K562 (cell line): ENCODE measurements at regions not wholly inside any gene's neighbourhood (a gene's known extent, or its start where the extent isn't known, plus 50 kb on each side); places are given as distances from the start of the nearest gene placed in this dataset.

Source experiments
- ATAC-seq: fragments of 200-7000 bp; cut with Tn5 transposase; 3 replicates; pipeline ENCODE4 v1.9.1; 2020; ENCODE audit warnings: moderate library complexity
- BruUV-seq: library from RNA; stranded (reverse); fragments of 400-500 nt; replicated peaks from 2 replicates; lab custom pipeline; 2021; lab: Mats Ljungman, UMichigan
- CTCF ChIA-PET: fragments of 300-600 bp; formaldehyde crosslinking; extraction: SDS; loops from one replicate; lab custom pipeline; 2021; ENCODE audit warnings: low intra/inter-chr PET ratio; lab: Yijun Ruan, JAX
- POLR2A ChIA-PET: fragments of 300-600, 350-650 bp; sonication (Branson Sonifier 250); formaldehyde crosslinking; extraction: SDS; loops from one replicate; lab custom pipeline; 2021; ENCODE audit warnings: antibody characterized with exemption, inconsistent platforms; lab: Yijun Ruan, JAX
- DNase-seq, 4 experiments: peaks; one replicate each; pipeline versions ENCODE4 v3.0.0 to v3.0.0-alpha.2; 2011 to 2018; ENCODE audit warnings: low spot score in 3 of 4, mixed read lengths in 3 of 4; ENCODE audit errors: extremely low read depth in 1 of 4
- FAIRE-seq: peaks from 2 replicates; lab custom pipeline; 2011; peaks lifted over from hg19 to GRCh38; lab: Jason Lieb, UNC
- H2AFZ ChIP-seq: 2 replicates; pipeline ENCODE4 v1.6.0; 2011; ENCODE audit warnings: low read depth, low read length, control low read depth, inconsistent platforms
- H3K27ac ChIP-seq: fragments of 200-600 bp; 3 replicates; pipeline ENCODE4 v1.8.0; 2011; ENCODE audit warnings: low read depth, mild to moderate bottlenecking, control low read depth, inconsistent platforms, low read length, moderate library complexity, mixed read lengths; ENCODE audit errors: extremely low read depth
- H3K27me3 ChIP-seq, 2 experiments: fragments of 300-600 bp in 1 of 2; 2 replicates in 1 of 2; 3 replicates in 1 of 2; pipeline versions ENCODE4 v1.6.0 to v1.8.0; 2011; ENCODE audit warnings: inconsistent platforms in 2 of 2, low read length in 2 of 2, mild to moderate bottlenecking in 1 of 2, mixed read lengths in 1 of 2, moderate library complexity in 1 of 2; ENCODE audit not compliant: control insufficient read depth in 2 of 2, insufficient read depth in 2 of 2
- H3K36me3 ChIP-seq: fragments of 300-600 bp; 3 replicates; pipeline ENCODE4 v1.8.0; 2011; ENCODE audit warnings: mild to moderate bottlenecking, low read length, inconsistent platforms; ENCODE audit not compliant: control insufficient read depth, insufficient read depth
- H3K4me1 ChIP-seq, 2 experiments: fragments of 200-600 bp in 1 of 2; replicated peaks in 1 of 2; 2 replicates in 1 of 2; 3 replicates in 1 of 2; pipeline versions ENCODE4 v1.5.1 to v1.8.0; 2011; ENCODE audit warnings: inconsistent platforms in 2 of 2, low read length in 2 of 2, mild to moderate bottlenecking in 1 of 2, mixed read lengths in 1 of 2, moderate library complexity in 1 of 2; ENCODE audit not compliant: control insufficient read depth in 2 of 2, insufficient read depth in 2 of 2
- H3K4me2 ChIP-seq: 2 replicates; pipeline ENCODE4 v1.6.1; 2011; ENCODE audit warnings: low read length, control low read depth, inconsistent platforms, mixed read lengths; ENCODE audit not compliant: insufficient read depth
- H3K4me3 ChIP-seq: fragments of 200-600 bp; sonication (generic), shearing (Covaris generic); 2 replicates; pipeline ENCODE4 v1.5.1; 2016; ENCODE audit warnings: control low read depth, inconsistent platforms
- H3K79me2 ChIP-seq: fragments of 200-600 bp; 3 replicates; pipeline ENCODE4 v1.8.0; 2011; ENCODE audit warnings: low read length, inconsistent platforms; ENCODE audit not compliant: control insufficient read depth, insufficient read depth
- H3K9ac ChIP-seq, 2 experiments: 2 replicates each; pipeline versions ENCODE4 v1.6.0 to v1.6.1; 2011; ENCODE audit warnings: low read depth in 2 of 2, low read length in 2 of 2, control low read depth in 1 of 2, inconsistent platforms in 1 of 2, mild to moderate bottlenecking in 1 of 2, mixed read lengths in 1 of 2; ENCODE audit not compliant: insufficient read depth in 1 of 2
- H3K9me1 ChIP-seq: one replicate; pipeline ENCODE4 v1.6.0; 2011; ENCODE audit warnings: inconsistent platforms, mild to moderate bottlenecking, low read length, moderate library complexity; ENCODE audit not compliant: control insufficient read depth, insufficient read depth
- H3K9me3 ChIP-seq: replicated peaks from 2 replicates; pipeline ENCODE4 v1.5.1; 2011; ENCODE audit warnings: low read depth, low read length, inconsistent platforms; ENCODE audit not compliant: control insufficient read depth, insufficient read depth
- H4K20me1 ChIP-seq: replicated peaks from 2 replicates; pipeline ENCODE4 v1.6.1; 2011; ENCODE audit warnings: low read length, inconsistent platforms, mixed read lengths; ENCODE audit not compliant: control insufficient read depth, insufficient read depth
- ATF1 ChIP-seq, 2 experiments: fragments of 450-650 bp in 1 of 2; IDR thresholded peaks; 2 replicates each; pipeline ENCODE4 v1.6.1; 2016; ENCODE audit warnings: missing compliant biosample characterization in 1 of 2, missing genetic modification characterization in 1 of 2
- ATF3 ChIP-seq, 2 experiments: fragments of 450-650 bp in 1 of 2; sonication (generic) in 1 of 2; formaldehyde crosslinking in 1 of 2; IDR thresholded peaks in 1 of 2; conservative IDR thresholded peaks in 1 of 2; 2 replicates each; pipeline versions ENCODE4 v1.6.1 to v1.8.1; 2016 to 2023; ENCODE audit warnings: mild to moderate bottlenecking in 2 of 2, moderate library complexity in 2 of 2, inconsistent platforms in 1 of 2, missing genetic modification reagents in 1 of 2
- ATF7 ChIP-seq: fragments of 450-650 bp; IDR thresholded peaks from 2 replicates; pipeline ENCODE4 v1.7.1; 2014; ENCODE audit warnings: mild to moderate bottlenecking, moderate library complexity
- CHD2 ChIP-seq: IDR thresholded peaks from 2 replicates; pipeline ENCODE4 v1.6.1; 2011; ENCODE audit warnings: low read depth, low read length
- FIP1L1 ChIP-seq: fragments of 200-400 bp; formaldehyde crosslinking; IDR thresholded peaks from 2 replicates; pipeline ENCODE4 v1.6.1; 2018; ENCODE audit warnings: mild to moderate bottlenecking, low read depth, low read length; ENCODE audit not compliant: poor library complexity, severe bottlenecking
- GMEB1 ChIP-seq: fragments of 250-450 bp; sonication (Bioruptor Pico); IDR thresholded peaks from 2 replicates; pipeline ENCODE4 v1.4.0; 2020; ENCODE audit warnings: mild to moderate bottlenecking
- HNRNPLL ChIP-seq: fragments of 200-400 bp; formaldehyde crosslinking; IDR thresholded peaks from 2 replicates; pipeline ENCODE4 v1.6.1; 2017; ENCODE audit warnings: low read length, low read depth, mild to moderate bottlenecking; ENCODE audit not compliant: poor library complexity, severe bottlenecking
- JUND ChIP-seq, 2 experiments: IDR thresholded peaks; 2 replicates in 1 of 2; 3 replicates in 1 of 2; pipeline ENCODE4 v1.6.1; 2011; ENCODE audit warnings: borderline replicate concordance in 2 of 2, low read depth in 2 of 2, low read length in 2 of 2, improper control_type of control experiment in 1 of 2, missing biosample characterization in 1 of 2, missing genetic modification characterization in 1 of 2, missing genetic modification reagents in 1 of 2
- LARP7 ChIP-seq: fragments of 450-650 bp; IDR thresholded peaks from 2 replicates; pipeline ENCODE4 v1.6.1; 2016
- LCOR ChIP-seq: sonication (generic); formaldehyde crosslinking; IDR thresholded peaks from 2 replicates; pipeline ENCODE4 v1.8.0; 2022; ENCODE audit warnings: mild to moderate bottlenecking, missing genetic modification reagents
- ZC3H11A ChIP-seq: IDR thresholded peaks from 2 replicates; pipeline ENCODE4 v1.6.1; 2012; ENCODE audit warnings: low read depth, low read length, improper control_type of control experiment
- ZNF551 ChIP-seq: fragments of 250-450 bp; sonication (Bioruptor Pico); IDR thresholded peaks from 2 replicates; pipeline ENCODE4 v1.5.0; 2021; ENCODE audit warnings: mild to moderate bottlenecking, moderate library complexity
- WGBS: fragments of 100-300 bp; shearing (Covaris generic); methylation state at CpG from one replicate; pipeline ENCODE4 v1.1.6; 2016; ENCODE audit warnings: low coverage, mixed read lengths; ENCODE audit not compliant: insufficient coverage; ENCODE audit errors: missing lambda C conversion rate; 5-methylcytosine and 5-hydroxymethylcytosine counted together
- in situ Hi-C: fragments of 300-500 bp; cut with MboI; formaldehyde crosslinking; loops from 4 replicates; pipeline ENCODE4 v1.15.0; 2018; ENCODE audit warnings: inconsistent platforms, mixed read lengths
- intact Hi-C: fragments of 100-400 bp; cut with micrococcal nuclease; formaldehyde crosslinking; loops from 2 replicates; pipeline ENCODE4 v1.14.2; 2022

DNA sequence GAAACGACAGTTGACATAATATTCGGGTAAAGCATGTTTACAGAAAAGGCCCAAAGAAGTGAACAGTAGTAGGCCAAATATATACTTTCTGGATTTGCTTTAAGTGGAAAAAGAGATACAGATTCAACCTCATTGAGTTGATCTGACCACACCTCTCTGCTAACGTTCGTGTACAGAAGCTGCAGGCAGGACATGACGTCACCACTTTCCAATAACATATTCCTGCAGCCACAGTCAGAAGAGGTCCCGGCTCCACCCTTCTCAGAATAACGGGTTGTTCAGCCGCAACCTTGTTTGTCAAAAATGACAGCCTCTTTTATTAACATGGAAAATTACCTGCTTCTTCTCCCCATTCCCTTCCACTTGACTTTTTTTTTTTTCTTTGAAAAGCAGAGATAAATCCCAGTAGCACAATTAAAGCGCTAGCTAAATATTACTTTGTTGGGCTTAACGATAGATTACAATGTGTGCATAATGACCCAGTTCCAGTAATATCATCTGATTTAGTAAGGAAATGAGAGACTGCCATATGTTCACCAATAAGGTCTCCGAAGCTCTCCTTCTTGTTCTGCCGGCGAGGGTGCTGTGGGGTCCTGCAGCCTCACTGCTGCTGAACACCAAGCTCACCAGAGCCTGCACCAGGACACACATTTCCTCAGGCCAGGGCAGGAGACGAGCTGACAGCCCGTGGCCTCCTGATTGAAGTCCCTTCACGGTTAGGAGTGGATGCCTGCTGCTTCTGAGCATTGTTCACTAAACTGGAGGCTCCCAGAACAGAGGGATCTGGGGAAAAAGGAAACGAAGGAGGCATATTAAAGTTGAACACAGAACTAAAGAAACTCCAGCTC is 451.0 kb upstream of the SALL3 start:
- H3K4me1 ChIP-seq: 0 out of 5 replicates have a peak, but pooled peaks cover 0 to 3% of the 10 kb centered on the region in 2 experiments
- intact Hi-C loops: no loop called here
- H3K4me2 ChIP-seq: no peak overlapping the region
- no TSS peak for BruUV-seq
- no peak overlapping the region for H3K4me3 ChIP-seq
- TF ChIP-seq ATF3 (IDR thresholded peaks at IDR 0.05) (peak; percentile 81), ATF3 (CRISPR knock-in tag; conservative IDR thresholded peaks at IDR 0.05) (no peak), JUND (IDR thresholded peaks at IDR 0.05; ENCODE audit: borderline replicate concordance, low read depth, low read length) (peak; percentile 53; the same call in 1 of the 2 replicates), JUND (tag; IDR thresholded peaks at IDR 0.05; ENCODE audit: borderline replicate concordance, low read depth, low read length) (peak; percentile 53; the same call in 2 of the 3 replicates), ZNF551 (no peak), HNRNPLL (no peak), LCOR (no peak), LARP7 (no peak), ZC3H11A (no peak), GMEB1 (no peak), FIP1L1 (no peak), ATF7 (peak; percentile 91), ATF1 (CRISPR knock-in tag; IDR thresholded peaks at IDR 0.05) (no peak), ATF1 (tag; IDR thresholded peaks at IDR 0.05) (peak; percentile 61), CHD2 (no peak)
- no peaks in the 10 kb centered on the region for H3K36me3 ChIP-seq
- H4K20me1 ChIP-seq: no peaks in the 10 kb centered on the region
- POLR2A ChIA-PET: no interaction called here
- no peak for FAIRE-seq
- WGBS: under 1% methylated on average over 13 of the region's 17 CpGs
- H3K79me2 ChIP-seq: no peaks in the 10 kb centered on the region
- H2AFZ ChIP-seq: no peak overlapping the region
- DNase-seq: peak in 3 of 4 experiments; percentile 10 to 21 (median 11)
- no peaks in the 10 kb centered on the region for H3K9me3 ChIP-seq
- no peak overlapping the region for H3K27ac ChIP-seq
- in situ Hi-C loops: no loop called here
- peaks cover 2 to 14% of the 10 kb centered on the region in 2 experiments; a peak in 2 of 5 replicates for H3K27me3 ChIP-seq
- ATAC-seq: peak; percentile 63; the same call in 2 of the 3 replicates
- H3K9me1 ChIP-seq: no peaks in the 10 kb centered on the region
- CTCF ChIA-PET: no interaction called here
- no peak overlapping the region; a peak in 1 of 4 replicates for H3K9ac ChIP-seq
